Lower leg skin (tissue), 4 donors: ENCODE measurements at regions not wholly inside any gene's neighbourhood (a gene's known extent, or its start where the extent isn't known, plus 50 kb on each side); places are given as distances from the start of the nearest gene placed in this dataset.

Source experiments
- DNase-seq, 2 donors: peaks; one replicate each; pipeline ENCODE4 v3.0.0-alpha.2; 2019; ENCODE audit warnings: low spot score in 2 of 2
- H3K4me3 ChIP-seq: fragments of 200-600 bp; sonication (generic); 2 replicates; pipeline ENCODE4 v1.5.1; 2017; ENCODE audit warnings: mild to moderate bottlenecking, low read depth; ENCODE audit not compliant: poor library complexity, severe bottlenecking
- CTCF ChIP-seq, 3 donors: fragments of 450-650 bp; IDR thresholded peaks; one replicate each; pipeline ENCODE4 v1.5.1; 2016; ENCODE audit warnings: antibody characterized with exemption in 3 of 3, mild to moderate bottlenecking in 3 of 3, moderate library complexity in 2 of 3
- POLR2A ChIP-seq, 2 donors: fragments of 450-650 bp; IDR thresholded peaks; one replicate each; pipeline ENCODE4 v1.6.1; 2016 to 2017; ENCODE audit warnings: antibody characterized with exemption in 2 of 2, mild to moderate bottlenecking in 1 of 2, moderate library complexity in 1 of 2
- WGBS, 2 donors: methylation state at CpG; one replicate each; pipeline ENCODE4 v1.1.5; 2018; 5-methylcytosine and 5-hydroxymethylcytosine counted together
- intact Hi-C: fragments of 100-400 bp; cut with DNase I; formaldehyde crosslinking; loops from one replicate; pipeline ENCODE4 v1.15.0; 2023; ENCODE audit warnings: low total_unique reads

- no peak for DNase-seq
- TF ChIP-seq CTCF (IDR thresholded peaks at IDR 0.05): no peak
- no peak overlapping the region for H3K4me3 ChIP-seq
- 26 to 34% methylated on average over 2 of the region's 2 CpGs for WGBS, 2 donors
- intact Hi-C loops: no loop called here
Observed at GRCh38 chr2:168300460-168300859, 53.1 kb upstream of the STK39 start.

- H3K4me3 ChIP-seq: no peak overlapping the region
- TF ChIP-seq POLR2A (IDR thresholded peaks at IDR 0.05): no peak
- TF ChIP-seq CTCF (IDR thresholded peaks at IDR 0.05): no peak
- WGBS, 2 donors: 86 to 97% methylated on average over 3 of the region's 3 CpGs
- no peak for DNase-seq
- intact Hi-C loops: no loop called here
Observed at GRCh38 chr2:168304024-168304681, 56.8 kb upstream of the STK39 start.

GRCh38 chr2:168307379-168307778 is 60.0 kb upstream of the STK39 start:
- intact Hi-C loops: no loop called here
- no peak overlapping the region for H3K4me3 ChIP-seq
- DNase-seq: no peak
- TF ChIP-seq POLR2A (IDR thresholded peaks at IDR 0.05) (no peak), CTCF (IDR thresholded peaks at IDR 0.05) (no peak)

GRCh38 chr2:168310580-168310979 is 63.2 kb upstream of the STK39 start:
- H3K4me3 ChIP-seq: no peak overlapping the region
- TF ChIP-seq POLR2A (IDR thresholded peaks at IDR 0.05): no peak
- no peak for TF ChIP-seq CTCF (IDR thresholded peaks at IDR 0.05)
- intact Hi-C loops: no loop called here
- 80 to 89% methylated on average over 1 of the region's 1 CpG for WGBS, 2 donors
- no peak for DNase-seq

GRCh38 chr2:168311261-168311910 is 64.0 kb upstream of the STK39 start:
- TF ChIP-seq CTCF (IDR thresholded peaks at IDR 0.05) (no peak), POLR2A (IDR thresholded peaks at IDR 0.05) (no peak)
- H3K4me3 ChIP-seq: no peak overlapping the region
- no peak for DNase-seq
- 68 to 86% methylated on average over 2 of the region's 2 CpGs for WGBS, 2 donors
- intact Hi-C loops: no loop called here
